Liver (tissue), 3 donors: ENCODE measurements at regions not wholly inside any gene's neighbourhood (a gene's known extent, or its start where the extent isn't known, plus 50 kb on each side); places are given as distances from the start of the nearest gene placed in this dataset.

Experiments used
- CTCF ChIP-seq: fragments of 150-350 bp; IDR thresholded peaks from 2 replicates; pipeline ENCODE4 v1.5.1; 2017; ENCODE audit warnings: improper control_type of control experiment, low read depth, low read length; ENCODE audit not compliant: missing input control
- HNF4G ChIP-seq: IDR thresholded peaks from 2 replicates; pipeline ENCODE4 v1.6.1; 2016; ENCODE audit warnings: antibody characterized with exemption
- JUND ChIP-seq, 2 donors: IDR thresholded peaks; 2 replicates each; pipeline ENCODE4 v1.6.1; 2016; ENCODE audit warnings: antibody characterized with exemption in 2 of 2
- MAX ChIP-seq: IDR thresholded peaks from 2 replicates; pipeline ENCODE4 v1.6.1; 2016; ENCODE audit warnings: antibody characterized with exemption
- donor health status: healthy.
- donor health status: healthy.

- TF ChIP-seq CTCF (no peak), MAX (no peak), HNF4G (no peak), JUND (IDR thresholded peaks at IDR 0.05) (no peak)
Observed at GRCh38 chr5:3452622-3453021, 143.0 kb upstream of the IRX1 start.
